K562 (cell line): ENCODE measurements at regions not wholly inside any gene's neighbourhood (a gene's known extent, or its start where the extent isn't known, plus 50 kb on each side); places are given as distances from the start of the nearest gene placed in this dataset.

Source experiments
- ATAC-seq: fragments of 200-7000 bp; cut with Tn5 transposase; 3 replicates; pipeline ENCODE4 v1.9.1; 2020; ENCODE audit warnings: moderate library complexity
- BruUV-seq: library from RNA; stranded (reverse); fragments of 400-500 nt; replicated peaks from 2 replicates; lab custom pipeline; 2021; lab: Mats Ljungman, UMichigan
- CTCF ChIA-PET: fragments of 300-600 bp; formaldehyde crosslinking; extraction: SDS; loops from one replicate; lab custom pipeline; 2021; ENCODE audit warnings: low intra/inter-chr PET ratio; lab: Yijun Ruan, JAX
- POLR2A ChIA-PET: fragments of 300-600, 350-650 bp; sonication (Branson Sonifier 250); formaldehyde crosslinking; extraction: SDS; loops from one replicate; lab custom pipeline; 2021; ENCODE audit warnings: antibody characterized with exemption, inconsistent platforms; lab: Yijun Ruan, JAX
- DNase-seq, 4 experiments: peaks; one replicate each; pipeline versions ENCODE4 v3.0.0 to v3.0.0-alpha.2; 2011 to 2018; ENCODE audit warnings: low spot score in 3 of 4, mixed read lengths in 3 of 4; ENCODE audit errors: extremely low read depth in 1 of 4
- FAIRE-seq: peaks from 2 replicates; lab custom pipeline; 2011; peaks lifted over from hg19 to GRCh38; lab: Jason Lieb, UNC
- H2AFZ ChIP-seq: 2 replicates; pipeline ENCODE4 v1.6.0; 2011; ENCODE audit warnings: low read depth, low read length, control low read depth, inconsistent platforms
- H3K27ac ChIP-seq: fragments of 200-600 bp; 3 replicates; pipeline ENCODE4 v1.8.0; 2011; ENCODE audit warnings: low read depth, mild to moderate bottlenecking, control low read depth, inconsistent platforms, low read length, moderate library complexity, mixed read lengths; ENCODE audit errors: extremely low read depth
- H3K27me3 ChIP-seq, 2 experiments: fragments of 300-600 bp in 1 of 2; 2 replicates in 1 of 2; 3 replicates in 1 of 2; pipeline versions ENCODE4 v1.6.0 to v1.8.0; 2011; ENCODE audit warnings: inconsistent platforms in 2 of 2, low read length in 2 of 2, mild to moderate bottlenecking in 1 of 2, mixed read lengths in 1 of 2, moderate library complexity in 1 of 2; ENCODE audit not compliant: control insufficient read depth in 2 of 2, insufficient read depth in 2 of 2
- H3K36me3 ChIP-seq: fragments of 300-600 bp; 3 replicates; pipeline ENCODE4 v1.8.0; 2011; ENCODE audit warnings: mild to moderate bottlenecking, low read length, inconsistent platforms; ENCODE audit not compliant: control insufficient read depth, insufficient read depth
- H3K4me1 ChIP-seq, 2 experiments: fragments of 200-600 bp in 1 of 2; replicated peaks in 1 of 2; 2 replicates in 1 of 2; 3 replicates in 1 of 2; pipeline versions ENCODE4 v1.5.1 to v1.8.0; 2011; ENCODE audit warnings: inconsistent platforms in 2 of 2, low read length in 2 of 2, mild to moderate bottlenecking in 1 of 2, mixed read lengths in 1 of 2, moderate library complexity in 1 of 2; ENCODE audit not compliant: control insufficient read depth in 2 of 2, insufficient read depth in 2 of 2
- H3K4me2 ChIP-seq: 2 replicates; pipeline ENCODE4 v1.6.1; 2011; ENCODE audit warnings: low read length, control low read depth, inconsistent platforms, mixed read lengths; ENCODE audit not compliant: insufficient read depth
- H3K4me3 ChIP-seq: fragments of 200-600 bp; sonication (generic), shearing (Covaris generic); 2 replicates; pipeline ENCODE4 v1.5.1; 2016; ENCODE audit warnings: control low read depth, inconsistent platforms
- H3K79me2 ChIP-seq: fragments of 200-600 bp; 3 replicates; pipeline ENCODE4 v1.8.0; 2011; ENCODE audit warnings: low read length, inconsistent platforms; ENCODE audit not compliant: control insufficient read depth, insufficient read depth
- H3K9ac ChIP-seq, 2 experiments: 2 replicates each; pipeline versions ENCODE4 v1.6.0 to v1.6.1; 2011; ENCODE audit warnings: low read depth in 2 of 2, low read length in 2 of 2, control low read depth in 1 of 2, inconsistent platforms in 1 of 2, mild to moderate bottlenecking in 1 of 2, mixed read lengths in 1 of 2; ENCODE audit not compliant: insufficient read depth in 1 of 2
- H3K9me1 ChIP-seq: one replicate; pipeline ENCODE4 v1.6.0; 2011; ENCODE audit warnings: inconsistent platforms, mild to moderate bottlenecking, low read length, moderate library complexity; ENCODE audit not compliant: control insufficient read depth, insufficient read depth
- H3K9me3 ChIP-seq: replicated peaks from 2 replicates; pipeline ENCODE4 v1.5.1; 2011; ENCODE audit warnings: low read depth, low read length, inconsistent platforms; ENCODE audit not compliant: control insufficient read depth, insufficient read depth
- H4K20me1 ChIP-seq: replicated peaks from 2 replicates; pipeline ENCODE4 v1.6.1; 2011; ENCODE audit warnings: low read length, inconsistent platforms, mixed read lengths; ENCODE audit not compliant: control insufficient read depth, insufficient read depth
- BMI1 ChIP-seq: fragments of 150-350 bp; IDR thresholded peaks from 2 replicates; pipeline ENCODE4 v1.6.1; 2014; ENCODE audit warnings: low read length
- C11orf30 ChIP-seq: fragments of 450-650 bp; IDR thresholded peaks from 2 replicates; pipeline ENCODE4 v1.6.1; 2016; ENCODE audit warnings: low read depth, mild to moderate bottlenecking
- FOXM1 ChIP-seq, 2 experiments: fragments of 450-650 bp in 1 of 2; sonication (generic) in 1 of 2; formaldehyde crosslinking in 1 of 2; IDR thresholded peaks; 2 replicates each; pipeline versions ENCODE4 v1.6.1 to v1.9.0; 2017 to 2022; ENCODE audit warnings: low read depth in 2 of 2, mild to moderate bottlenecking in 2 of 2, missing genetic modification reagents in 1 of 2, moderate library complexity in 1 of 2
- GATA2 ChIP-seq: sonication (generic); formaldehyde crosslinking; IDR thresholded peaks from 2 replicates; pipeline ENCODE4 v1.4.0; 2020; ENCODE audit warnings: mild to moderate bottlenecking, missing genetic modification reagents
- GTF2F1 ChIP-seq: IDR thresholded peaks from 2 replicates; pipeline ENCODE4 v1.6.1; 2011; ENCODE audit warnings: low read depth, low read length, improper control_type of control experiment
- HCFC1 ChIP-seq: IDR thresholded peaks from 2 replicates; pipeline ENCODE4 v1.6.1; 2012; ENCODE audit warnings: low read depth, low read length, improper control_type of control experiment
- POLR2AphosphoS2 ChIP-seq: IDR thresholded peaks from 2 replicates; pipeline ENCODE4 v1.6.1; 2012; ENCODE audit warnings: low read length, improper control_type of control experiment
- SRSF7 ChIP-seq: fragments of 200-400 bp; formaldehyde crosslinking; optimal IDR thresholded peaks from 2 replicates; pipeline ENCODE3; 2017; ENCODE audit warnings: mild to moderate bottlenecking, low read depth, low read length
- TFE3 ChIP-seq: fragments of 450-650 bp; formaldehyde crosslinking; IDR thresholded peaks from 2 replicates; pipeline ENCODE4 v1.4.0; 2020; ENCODE audit warnings: mild to moderate bottlenecking, mixed read lengths
- USF2 ChIP-seq: sonication (generic); formaldehyde crosslinking; IDR thresholded peaks from 2 replicates; pipeline ENCODE4 v1.5.0; 2020; ENCODE audit warnings: missing genetic modification reagents
- ZNF395 ChIP-seq: fragments of 200-800 bp; sonication (Bioruptor generic); IDR thresholded peaks from 2 replicates; pipeline ENCODE4 v1.6.1; 2017; ENCODE audit warnings: missing genetic modification characterization, missing compliant biosample characterization
- ZNF589 ChIP-seq: fragments of 200-800 bp; sonication (Bioruptor generic); IDR thresholded peaks from 2 replicates; pipeline ENCODE4 v1.6.1; 2016; ENCODE audit warnings: low read depth, missing genetic modification characterization, missing compliant biosample characterization
- ZNF655 ChIP-seq: fragments of 250-450 bp; sonication (Bioruptor Pico); IDR thresholded peaks from 2 replicates; pipeline ENCODE4 v1.5.0; 2021
- ZNF785 ChIP-seq: fragments of 250-450 bp; sonication (Bioruptor Pico); IDR thresholded peaks from 2 replicates; pipeline ENCODE4 v1.4.0; 2020; ENCODE audit warnings: mild to moderate bottlenecking
- whole genome bisulfite sequencing: fragments of 100-300 bp; shearing (Covaris generic); methylation state at CpG from one replicate; pipeline ENCODE4 v1.1.6; 2016; ENCODE audit warnings: low coverage, mixed read lengths; ENCODE audit not compliant: insufficient coverage; ENCODE audit errors: missing lambda C conversion rate; 5-methylcytosine and 5-hydroxymethylcytosine counted together
- in situ Hi-C: fragments of 300-500 bp; cut with MboI; formaldehyde crosslinking; loops from 4 replicates; pipeline ENCODE4 v1.15.0; 2018; ENCODE audit warnings: inconsistent platforms, mixed read lengths
- intact Hi-C: fragments of 100-400 bp; cut with micrococcal nuclease; formaldehyde crosslinking; loops from 2 replicates; pipeline ENCODE4 v1.14.2; 2022

GRCh38 chr2:67559156-67559555 is 162.0 kb downstream of the ETAA1 start:
- TF ChIP-seq BMI1 (no peak), ZNF589 (CRISPR knock-in tag) (no peak), SRSF7 (no peak), GTF2F1 (no peak), FOXM1 (IDR thresholded peaks at IDR 0.05; ENCODE audit: low read depth) (no peak), FOXM1 (CRISPR knock-in tag; IDR thresholded peaks at IDR 0.05; ENCODE audit: low read depth) (no peak), ZNF395 (CRISPR knock-in tag) (no peak), C11orf30 (no peak), ZNF785 (CRISPR knock-in tag) (no peak), HCFC1 (no peak), TFE3 (CRISPR knock-in tag) (no peak), USF2 (CRISPR knock-in tag) (no peak), POLR2AphosphoS2 (no peak), ZNF655 (no peak), GATA2 (CRISPR knock-in tag) (no peak)
- POLR2A ChIA-PET: no interaction called here
- no peak overlapping the region for H3K4me2 ChIP-seq
- H3K79me2 ChIP-seq: no peaks in the 10 kb centered on the region
- no peak overlapping the region for H2AFZ ChIP-seq
- H3K27ac ChIP-seq: no peak overlapping the region
- H3K27me3 ChIP-seq: no peaks in the 10 kb centered on the region
- no peak overlapping the region for H3K4me3 ChIP-seq
- intact Hi-C loops (no loop called here), in situ Hi-C loops (no loop called here)
- WGBS: 0% methylated on average over 3 of the region's 3 CpGs
- no peak for ATAC-seq
- no peak for DNase-seq
- no peaks in the 10 kb centered on the region for H4K20me1 ChIP-seq
- no peak overlapping the region for H3K9ac ChIP-seq
- H3K4me1 ChIP-seq: no peaks in the 10 kb centered on the region
- no peaks in the 10 kb centered on the region for H3K36me3 ChIP-seq
- H3K9me3 ChIP-seq: no peaks in the 10 kb centered on the region
- no TSS peak for BruUV-seq
- no peaks in the 10 kb centered on the region for H3K9me1 ChIP-seq
- no peak for FAIRE-seq
- CTCF ChIA-PET: no interaction called here
